ENCODE measurements at regions not wholly inside any gene's neighbourhood (a gene's known extent, or its start where the extent isn't known, plus 50 kb on each side); places are given as distances from the start of the nearest gene placed in this dataset.

- TF ChIP-seq, protein P1, sequence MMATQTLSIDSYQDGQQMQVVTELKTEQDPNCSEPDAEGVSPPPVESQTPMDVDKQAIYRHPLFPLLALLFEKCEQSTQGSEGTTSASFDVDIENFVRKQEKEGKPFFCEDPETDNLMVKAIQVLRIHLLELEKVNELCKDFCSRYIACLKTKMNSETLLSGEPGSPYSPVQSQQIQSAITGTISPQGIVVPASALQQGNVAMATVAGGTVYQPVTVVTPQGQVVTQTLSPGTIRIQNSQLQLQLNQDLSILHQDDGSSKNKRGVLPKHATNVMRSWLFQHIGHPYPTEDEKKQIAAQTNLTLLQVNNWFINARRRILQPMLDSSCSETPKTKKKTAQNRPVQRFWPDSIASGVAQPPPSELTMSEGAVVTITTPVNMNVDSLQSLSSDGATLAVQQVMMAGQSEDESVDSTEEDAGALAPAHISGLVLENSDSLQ (IDR thresholded peaks at IDR 0.05) = no peak
- TF ChIP-seq RCOR1 (conservative IDR thresholded peaks at IDR 0.05; ENCODE audit: low read depth, low read length) = no peak
- TF ChIP-seq ZNF217 (IDR thresholded peaks at IDR 0.05) = no peak
- no peak for TF ChIP-seq HDGF (IDR thresholded peaks at IDR 0.05)
- TF ChIP-seq, protein P2, sequence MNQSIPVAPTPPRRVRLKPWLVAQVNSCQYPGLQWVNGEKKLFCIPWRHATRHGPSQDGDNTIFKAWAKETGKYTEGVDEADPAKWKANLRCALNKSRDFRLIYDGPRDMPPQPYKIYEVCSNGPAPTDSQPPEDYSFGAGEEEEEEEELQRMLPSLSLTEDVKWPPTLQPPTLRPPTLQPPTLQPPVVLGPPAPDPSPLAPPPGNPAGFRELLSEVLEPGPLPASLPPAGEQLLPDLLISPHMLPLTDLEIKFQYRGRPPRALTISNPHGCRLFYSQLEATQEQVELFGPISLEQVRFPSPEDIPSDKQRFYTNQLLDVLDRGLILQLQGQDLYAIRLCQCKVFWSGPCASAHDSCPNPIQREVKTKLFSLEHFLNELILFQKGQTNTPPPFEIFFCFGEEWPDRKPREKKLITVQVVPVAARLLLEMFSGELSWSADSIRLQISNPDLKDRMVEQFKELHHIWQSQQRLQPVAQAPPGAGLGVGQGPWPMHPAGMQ (IDR thresholded peaks at IDR 0.05; ENCODE audit: borderline replicate concordance) = no peak
- no peak for TF ChIP-seq ZNF274 (IDR thresholded peaks at IDR 0.05; ENCODE audit: insufficient read depth, insufficient read length)
- TF ChIP-seq IRF3 (IDR thresholded peaks at IDR 0.05) = no peak
- TF ChIP-seq EED (IDR thresholded peaks at IDR 0.05; ENCODE audit: low read depth) = no peak
Measured at GRCh38 chr6:102150549-102150948, 757.0 kb downstream of the GRIK2 start (continued).

GRCh38 chr6:102154176-102154575 is 760.7 kb downstream of the GRIK2 start:
- no peak for ATAC-seq
- 0% methylated on average over 2 of the region's 2 CpGs for WGBS (ENCODE audit: insufficient coverage, insufficient replicate concordance, low lambda C conversion rate, missing lambda C conversion rate)
- H2AFZ ChIP-seq (ENCODE audit: control insufficient read depth, low read depth, low read length) = no peak overlapping the region
- in situ Hi-C loops (cut with MboI) = no loop called here
- no peaks in the 10 kb centered on the region for H3K36me3 ChIP-seq (ENCODE audit: control insufficient read depth in 2 of 2, insufficient read depth in 2 of 2, low read length in 1 of 2)
- H3K4me2 ChIP-seq (ENCODE audit: control insufficient read depth, insufficient read depth) = no peak overlapping the region
- FAIRE-seq = no peak
- RAD21 ChIA-PET (ENCODE audit: unreplicated experiment) = no interaction called here
- H3K27ac ChIP-seq (ENCODE audit: control insufficient read depth, insufficient read depth) = no peak overlapping the region
- H3K9ac ChIP-seq (ENCODE audit: control insufficient read depth, insufficient read depth, low read length) = no peak overlapping the region
- BruUV-seq (replicated peaks) = no TSS peak
- H3K9me3 ChIP-seq (replicated peaks; ENCODE audit: control insufficient read depth, insufficient read depth, low read length) = no peaks in the 10 kb centered on the region
- no peak for TF ChIP-seq NFYB (IDR thresholded peaks at IDR 0.05; ENCODE audit: insufficient read depth, low read depth, low read length)
- no peak for TF ChIP-seq SUZ12 (IDR thresholded peaks at IDR 0.05; ENCODE audit: unreplicated experiment)
- no peak for TF ChIP-seq SUPT20H (IDR thresholded peaks at IDR 0.05; ENCODE audit: borderline replicate concordance, control insufficient read depth, low read depth, low read length)
- no peak for TF ChIP-seq HDAC6 (IDR thresholded peaks at IDR 0.05; ENCODE audit: unreplicated experiment)
- TF ChIP-seq SMAD1 (IDR thresholded peaks at IDR 0.05; ENCODE audit: low read depth, partially characterized antibody) = no peak
- TF ChIP-seq TBL1XR1 (IDR thresholded peaks at IDR 0.05; ENCODE audit: low read depth, low read length) = no peak
- TF ChIP-seq RCOR1 (conservative IDR thresholded peaks at IDR 0.05; ENCODE audit: low read depth, low read length) = no peak
- no peak for TF ChIP-seq IRF3 (IDR thresholded peaks at IDR 0.05)
- H3K4me1 ChIP-seq (ENCODE audit: control insufficient read depth, insufficient read depth, low read length) = no peaks in the 10 kb centered on the region
- CTCF ChIA-PET = no interaction called here
- SMC1A ChIA-PET (ENCODE audit: uncharacterized antibody, unreplicated experiment) = no interaction called here
- H3K4me3 ChIP-seq = no peak overlapping the region
- POLR2A ChIA-PET = no interaction called here
- intact Hi-C loops (cut with micrococcal nuclease; ENCODE audit: unreplicated experiment) = no loop called here
- no peaks in the 10 kb centered on the region for H4K20me1 ChIP-seq (ENCODE audit: control insufficient read depth, insufficient read depth)
- DNase-seq (ENCODE audit: low read depth, low spot score) = no peak
- no peaks in the 10 kb centered on the region for H3K79me2 ChIP-seq (ENCODE audit: control insufficient read depth, insufficient read depth, low read length)
- H3K27me3 ChIP-seq (replicated peaks in 1 of 2; ENCODE audit: control insufficient read depth in 2 of 2, insufficient read depth in 2 of 2, low read length in 1 of 2) = no peaks in the 10 kb centered on the region
